ENCODE measurements at regions not wholly inside any gene's neighbourhood (a gene's known extent, or its start where the extent isn't known, plus 50 kb on each side); places are given as distances from the start of the nearest gene placed in this dataset.

GRCh38 chr2:39534095-39534711 lies 97.1 kb upstream of the MAP4K3 start:
- H2BK12ac ChIP-seq (ENCODE audit: low read length) = no peak overlapping the region
- no peak overlapping the region for H3K4ac ChIP-seq (ENCODE audit: low read length)
- H3K4me1 ChIP-seq (ENCODE audit: control insufficient read depth in 2 of 2, insufficient read depth in 1 of 2, low read depth in 1 of 2, low read length in 2 of 2) = peaks cover 2 to 8% of the 10 kb centered on the region in 2 donors
- no CpG with 5 or more reads among the region's 4 CpGs for WGBS, 2 donors (ENCODE audit: extremely low coverage in 2 of 2, insufficient read length in 2 of 2, insufficient replicate concordance in 1 of 2)
- H3K36me3 ChIP-seq (replicated peaks in 1 of 2; ENCODE audit: control insufficient read depth in 2 of 2, insufficient read depth in 2 of 2, low read length in 2 of 2) = no peaks in the 10 kb centered on the region
- H3K9me3 ChIP-seq (replicated peaks in 1 of 2; ENCODE audit: control insufficient read depth in 2 of 2, insufficient read depth in 1 of 2, low read depth in 1 of 2, low read length in 2 of 2) = peaks cover 0 to 8% of the 10 kb centered on the region in 2 donors
- no peak overlapping the region for H2BK15ac ChIP-seq (ENCODE audit: low read length)
- no peak overlapping the region for H3K14ac ChIP-seq (ENCODE audit: low read length)
- H3K4me3 ChIP-seq (ENCODE audit: low read length in 2 of 2) = no peak overlapping the region
- H3K79me1 ChIP-seq (ENCODE audit: low read depth, low read length) = no peaks in the 10 kb centered on the region
- H3K4me2 ChIP-seq (ENCODE audit: insufficient read depth, low read length, poor library complexity, severe bottlenecking) = no peak overlapping the region
- no peak for DNase-seq (ENCODE audit: low spot score)
- no peaks in the 10 kb centered on the region for H3K27me3 ChIP-seq (ENCODE audit: control insufficient read depth in 3 of 3, insufficient read depth in 3 of 3, low read depth in 1 of 3, low read length in 3 of 3)
- H4K91ac ChIP-seq (ENCODE audit: low read depth, low read length, poor library complexity) = no peak overlapping the region
- H3K23ac ChIP-seq (ENCODE audit: low read depth, low read length, poor library complexity) = no peak overlapping the region
- no peak overlapping the region for H2AFZ ChIP-seq (ENCODE audit: low read length)
- no peak overlapping the region for H2BK5ac ChIP-seq (ENCODE audit: low read length)
- no peak overlapping the region for H3K18ac ChIP-seq (ENCODE audit: low read length)
- no peak overlapping the region for H2AK5ac ChIP-seq (ENCODE audit: low read depth, low read length)
- no peak overlapping the region for H3K27ac ChIP-seq (replicated peaks; ENCODE audit: low read length)
- H4K8ac ChIP-seq (ENCODE audit: low read depth, low read length) = no peak overlapping the region
- no peak overlapping the region for H2BK120ac ChIP-seq (ENCODE audit: low read depth, low read length)
- no peak overlapping the region for H3K9ac ChIP-seq (ENCODE audit: low read depth, low read length, poor library complexity)

- no peak overlapping the region for H2AFZ ChIP-seq (ENCODE audit: low read length)
- no peak overlapping the region for H3K4ac ChIP-seq (ENCODE audit: low read length)
- H3K23ac ChIP-seq (ENCODE audit: low read depth, low read length, poor library complexity) = no peak overlapping the region
- H2BK120ac ChIP-seq (ENCODE audit: low read depth, low read length) = no peak overlapping the region
- no CpG with 5 or more reads among the region's 7 CpGs for WGBS, 2 donors (ENCODE audit: extremely low coverage in 2 of 2, insufficient read length in 2 of 2, insufficient replicate concordance in 1 of 2)
- H3K18ac ChIP-seq (ENCODE audit: low read length) = no peak overlapping the region
- H3K4me3 ChIP-seq (ENCODE audit: low read length in 2 of 2) = no peak overlapping the region
- no peaks in the 10 kb centered on the region for H3K79me1 ChIP-seq (ENCODE audit: low read depth, low read length)
- H3K27ac ChIP-seq (replicated peaks; ENCODE audit: low read length) = no peak overlapping the region
- H3K27me3 ChIP-seq (ENCODE audit: control insufficient read depth in 3 of 3, insufficient read depth in 3 of 3, low read depth in 1 of 3, low read length in 3 of 3) = no peaks in the 10 kb centered on the region
- no peak overlapping the region for H2BK12ac ChIP-seq (ENCODE audit: low read length)
- no peaks in the 10 kb centered on the region for H3K36me3 ChIP-seq (replicated peaks in 1 of 2; ENCODE audit: control insufficient read depth in 2 of 2, insufficient read depth in 2 of 2, low read length in 2 of 2)
- H3K14ac ChIP-seq (ENCODE audit: low read length) = no peak overlapping the region
- no peak for DNase-seq (ENCODE audit: low spot score)
- H2BK15ac ChIP-seq (ENCODE audit: low read length) = no peak overlapping the region
- H4K8ac ChIP-seq (ENCODE audit: low read depth, low read length) = no peak overlapping the region
- H3K9me3 ChIP-seq (replicated peaks in 1 of 2; ENCODE audit: control insufficient read depth in 2 of 2, insufficient read depth in 1 of 2, low read depth in 1 of 2, low read length in 2 of 2) = peaks cover 0 to 8% of the 10 kb centered on the region in 2 donors
- H2AK5ac ChIP-seq (ENCODE audit: low read depth, low read length) = no peak overlapping the region
- H3K9ac ChIP-seq (ENCODE audit: low read depth, low read length, poor library complexity) = no peak overlapping the region
- no peak overlapping the region for H2BK5ac ChIP-seq (ENCODE audit: low read length)
- peaks cover 3 to 8% of the 10 kb centered on the region in 2 donors for H3K4me1 ChIP-seq (ENCODE audit: control insufficient read depth in 2 of 2, insufficient read depth in 1 of 2, low read depth in 1 of 2, low read length in 2 of 2)
- H3K4me2 ChIP-seq (ENCODE audit: insufficient read depth, low read length, poor library complexity, severe bottlenecking) = no peak overlapping the region
- H4K91ac ChIP-seq (ENCODE audit: low read depth, low read length, poor library complexity) = no peak overlapping the region
Measured at GRCh38 chr2:39535636-39536185, 98.6 kb upstream of the MAP4K3 start.

GRCh38 chr2:39537150-39537549 lies 100.1 kb upstream of the MAP4K3 start:
- no peaks in the 10 kb centered on the region for H3K36me3 ChIP-seq (replicated peaks in 1 of 2; ENCODE audit: control insufficient read depth in 2 of 2, insufficient read depth in 2 of 2, low read length in 2 of 2)
- no peak overlapping the region for H2BK12ac ChIP-seq (ENCODE audit: low read length)
- H3K27me3 ChIP-seq (ENCODE audit: control insufficient read depth in 3 of 3, insufficient read depth in 3 of 3, low read depth in 1 of 3, low read length in 3 of 3) = no peaks in the 10 kb centered on the region
- no CpG with 5 or more reads among the region's 3 CpGs for whole genome bisulfite sequencing, 2 donors (ENCODE audit: extremely low coverage in 2 of 2, insufficient read length in 2 of 2, insufficient replicate concordance in 1 of 2)
- H2BK15ac ChIP-seq (ENCODE audit: low read length) = no peak overlapping the region
- no peak overlapping the region for H3K14ac ChIP-seq (ENCODE audit: low read length)
- H3K9ac ChIP-seq (ENCODE audit: low read depth, low read length, poor library complexity) = no peak overlapping the region
- peaks cover 0 to 7% of the 10 kb centered on the region in 2 donors for H3K9me3 ChIP-seq (replicated peaks in 1 of 2; ENCODE audit: control insufficient read depth in 2 of 2, insufficient read depth in 1 of 2, low read depth in 1 of 2, low read length in 2 of 2)
- no peak overlapping the region for H2AK5ac ChIP-seq (ENCODE audit: low read depth, low read length)
- no peak overlapping the region for H3K4me3 ChIP-seq (ENCODE audit: low read length in 2 of 2)
- H3K27ac ChIP-seq (replicated peaks; ENCODE audit: low read length) = no peak overlapping the region
- no peak overlapping the region for H3K4me2 ChIP-seq (ENCODE audit: insufficient read depth, low read length, poor library complexity, severe bottlenecking)
- peaks cover 7 to 12% of the 10 kb centered on the region in 2 donors for H3K4me1 ChIP-seq (ENCODE audit: control insufficient read depth in 2 of 2, insufficient read depth in 1 of 2, low read depth in 1 of 2, low read length in 2 of 2)
- H4K91ac ChIP-seq (ENCODE audit: low read depth, low read length, poor library complexity) = no peak overlapping the region
- no peaks in the 10 kb centered on the region for H3K79me1 ChIP-seq (ENCODE audit: low read depth, low read length)
- no peak overlapping the region for H3K18ac ChIP-seq (ENCODE audit: low read length)
- no peak overlapping the region for H4K8ac ChIP-seq (ENCODE audit: low read depth, low read length)
- H2BK5ac ChIP-seq (ENCODE audit: low read length) = no peak overlapping the region
- no peak overlapping the region for H3K4ac ChIP-seq (ENCODE audit: low read length)
- DNase-seq (ENCODE audit: low spot score) = no peak
- H2AFZ ChIP-seq (ENCODE audit: low read length) = no peak overlapping the region
- H2BK120ac ChIP-seq (ENCODE audit: low read depth, low read length) = no peak overlapping the region
- no peak overlapping the region for H3K23ac ChIP-seq (ENCODE audit: low read depth, low read length, poor library complexity)

GRCh38 chr2:39538718-39539117 lies 101.6 kb upstream of the MAP4K3 start:
- H4K8ac ChIP-seq (ENCODE audit: low read depth, low read length) = no peak overlapping the region
- H3K9me3 ChIP-seq (replicated peaks in 1 of 2; ENCODE audit: control insufficient read depth in 2 of 2, insufficient read depth in 1 of 2, low read depth in 1 of 2, low read length in 2 of 2) = peaks cover 0 to 7% of the 10 kb centered on the region in 2 donors
- H4K91ac ChIP-seq (ENCODE audit: low read depth, low read length, poor library complexity) = no peak overlapping the region
- no peak overlapping the region for H3K4me2 ChIP-seq (ENCODE audit: insufficient read depth, low read length, poor library complexity, severe bottlenecking)
- H3K14ac ChIP-seq (ENCODE audit: low read length) = no peak overlapping the region
- no peaks in the 10 kb centered on the region for H3K27me3 ChIP-seq (ENCODE audit: control insufficient read depth in 3 of 3, insufficient read depth in 3 of 3, low read depth in 1 of 3, low read length in 3 of 3)
- no peak overlapping the region for H2AFZ ChIP-seq (ENCODE audit: low read length)
- no peak overlapping the region for H3K27ac ChIP-seq (replicated peaks; ENCODE audit: low read length)
- no peak overlapping the region for H3K9ac ChIP-seq (ENCODE audit: low read depth, low read length, poor library complexity)
- H2BK15ac ChIP-seq (ENCODE audit: low read length) = no peak overlapping the region
- no peak overlapping the region for H2AK5ac ChIP-seq (ENCODE audit: low read depth, low read length)
- no peak overlapping the region for H3K4me3 ChIP-seq (ENCODE audit: low read length in 2 of 2)
- H3K23ac ChIP-seq (ENCODE audit: low read depth, low read length, poor library complexity) = no peak overlapping the region
- no peak overlapping the region for H3K18ac ChIP-seq (ENCODE audit: low read length)
- DNase-seq (ENCODE audit: low spot score) = no peak
- no peak overlapping the region for H3K4ac ChIP-seq (ENCODE audit: low read length)
- H3K79me1 ChIP-seq (ENCODE audit: low read depth, low read length) = no peaks in the 10 kb centered on the region
- H3K4me1 ChIP-seq (ENCODE audit: control insufficient read depth in 2 of 2, insufficient read depth in 1 of 2, low read depth in 1 of 2, low read length in 2 of 2) = peaks cover 10% of the 10 kb centered on the region in 2 donors
- no peak overlapping the region for H2BK12ac ChIP-seq (ENCODE audit: low read length)
- H2BK120ac ChIP-seq (ENCODE audit: low read depth, low read length) = no peak overlapping the region
- H3K36me3 ChIP-seq (replicated peaks in 1 of 2; ENCODE audit: control insufficient read depth in 2 of 2, insufficient read depth in 2 of 2, low read length in 2 of 2) = no peaks in the 10 kb centered on the region
- H2BK5ac ChIP-seq (ENCODE audit: low read length) = no peak overlapping the region
